CD4-positive, alpha-beta T cell treated with Interleukin-15 for 4 hours (primary cell): ENCODE measurements at regions not wholly inside any gene's neighbourhood (a gene's known extent, or its start where the extent isn't known, plus 50 kb on each side); places are given as distances from the start of the nearest gene placed in this dataset.
"Not testable (repeated sequence)": the region's sequence is repeated elsewhere in the genome, so short reads cannot be mapped to it uniquely, and the experiment has no call there.

Source experiments
- DNase-seq: peaks from one replicate; pipeline ENCODE4 v3.0.0-alpha.2; 2020; ENCODE audit warnings: low spot score

DNA sequence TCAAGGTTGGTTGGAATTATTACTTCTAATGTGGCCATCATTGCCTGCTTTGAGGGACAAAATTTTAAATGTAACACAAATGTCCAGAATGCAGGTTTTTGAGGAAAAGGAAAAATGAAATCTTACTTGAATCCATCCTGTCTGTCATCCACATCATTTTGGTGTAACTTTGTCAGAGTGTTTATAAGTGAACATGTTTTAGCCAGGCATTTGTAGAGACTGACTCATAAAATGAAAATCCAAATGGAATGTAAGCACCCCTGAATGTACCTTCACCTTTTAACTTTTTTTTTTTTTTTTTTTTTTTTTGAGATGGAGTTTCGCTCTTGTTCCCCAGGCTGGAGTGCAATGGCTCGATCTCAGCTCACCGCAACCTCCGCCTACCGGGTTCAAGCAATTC is 141.8 kb upstream of the BNIP2 start:
- DNase-seq: no peak

DNA sequence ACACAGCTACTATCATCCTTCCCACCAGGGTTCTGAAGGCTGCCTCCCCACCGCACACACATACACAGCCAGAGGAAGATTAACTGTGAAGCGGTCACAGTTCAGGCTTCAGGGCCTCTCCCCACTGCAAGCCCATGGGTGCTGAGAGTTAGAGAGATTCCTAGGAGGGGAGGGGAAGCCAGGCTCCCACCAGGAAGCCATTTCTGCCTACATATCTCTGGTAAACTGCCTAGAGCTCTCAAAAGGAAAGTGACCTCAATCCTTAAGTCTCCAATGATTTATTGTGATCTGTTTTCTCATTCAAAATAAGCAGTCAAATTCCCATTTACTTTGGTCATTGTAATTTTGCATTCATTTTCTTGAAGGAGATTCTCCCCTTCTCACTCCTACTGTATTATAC is 141.0 kb upstream of the BNIP2 start:
- DNase-seq: no peak

DNA sequence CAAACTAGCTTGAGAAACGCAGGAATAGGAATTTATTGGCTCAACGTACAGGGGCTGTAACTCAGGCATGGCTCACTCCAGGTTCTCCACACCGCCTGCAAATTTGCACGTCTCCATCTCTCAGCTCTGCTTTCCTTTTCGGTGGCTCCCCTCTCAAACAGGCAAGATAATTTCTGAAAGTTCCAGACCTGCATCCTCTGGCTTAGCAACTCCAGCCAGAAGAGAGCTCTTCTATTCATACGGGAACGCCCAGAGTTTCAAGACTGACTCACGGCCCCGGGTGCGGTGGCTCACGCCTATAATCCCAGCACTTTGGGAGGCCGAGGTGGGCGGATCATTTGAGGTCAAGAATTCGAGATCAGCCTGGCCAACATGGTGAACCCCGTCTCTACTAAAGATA is 139.7 kb upstream of the BNIP2 start:
- DNase-seq: no peak

DNA sequence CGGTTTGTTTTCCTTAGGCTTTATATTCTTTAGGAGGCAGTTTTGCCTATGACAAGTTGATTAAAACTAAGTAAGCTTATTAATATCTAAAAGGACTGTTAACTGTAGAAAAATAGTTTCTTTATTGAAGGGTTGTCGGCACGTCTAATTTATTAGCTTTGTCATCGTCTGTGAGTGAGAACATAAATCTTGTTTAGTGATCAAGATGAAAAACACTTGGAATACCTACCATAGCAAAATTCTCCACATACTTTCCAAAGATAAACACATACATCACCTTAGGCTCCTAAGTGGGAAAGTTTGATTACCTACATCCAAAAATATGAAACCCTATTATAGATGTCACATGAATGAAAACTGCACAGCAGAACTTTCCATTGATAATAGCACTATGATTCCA is 139.1 kb upstream of the BNIP2 start:
- DNase-seq: no peak

DNA sequence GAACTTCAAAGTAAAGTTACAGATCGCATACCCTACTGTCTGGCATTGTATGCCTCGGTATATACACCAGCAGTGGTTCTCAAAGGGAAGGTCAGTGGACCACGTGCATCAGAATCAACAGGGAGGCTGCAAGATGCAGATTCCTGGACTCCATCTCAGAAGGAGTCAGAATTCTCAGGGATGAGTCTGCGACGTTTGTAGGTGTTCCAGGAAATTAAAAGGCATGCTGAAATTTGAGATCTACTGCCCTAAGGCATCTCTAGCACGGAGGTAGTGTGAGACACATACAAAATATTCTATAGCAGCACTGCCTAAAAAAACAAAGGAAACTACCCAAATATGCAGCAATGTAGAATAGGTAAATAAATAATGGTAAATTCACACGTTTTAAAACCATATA is 136.8 kb upstream of the BNIP2 start:
- DNase-seq: no peak

DNA sequence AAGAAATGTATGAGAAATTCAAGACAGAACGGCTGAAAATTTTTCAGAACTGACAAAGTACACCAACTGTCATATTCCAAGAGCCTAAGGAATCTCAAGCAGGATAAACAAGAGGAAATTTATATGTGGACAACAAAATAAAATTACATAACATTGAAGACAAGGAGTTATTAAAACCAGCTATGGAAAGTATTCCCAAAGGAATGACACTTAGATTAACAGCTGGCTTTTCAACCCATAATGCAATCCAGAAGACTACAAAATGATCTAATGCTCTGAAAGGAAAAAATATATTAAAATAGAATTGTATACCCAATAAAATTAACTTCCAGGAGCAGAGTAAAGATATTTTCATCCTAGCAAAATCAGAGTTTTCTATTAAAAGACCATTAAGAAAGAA is 132.2 kb upstream of the BNIP2 start:
- no peak for DNase-seq

DNA sequence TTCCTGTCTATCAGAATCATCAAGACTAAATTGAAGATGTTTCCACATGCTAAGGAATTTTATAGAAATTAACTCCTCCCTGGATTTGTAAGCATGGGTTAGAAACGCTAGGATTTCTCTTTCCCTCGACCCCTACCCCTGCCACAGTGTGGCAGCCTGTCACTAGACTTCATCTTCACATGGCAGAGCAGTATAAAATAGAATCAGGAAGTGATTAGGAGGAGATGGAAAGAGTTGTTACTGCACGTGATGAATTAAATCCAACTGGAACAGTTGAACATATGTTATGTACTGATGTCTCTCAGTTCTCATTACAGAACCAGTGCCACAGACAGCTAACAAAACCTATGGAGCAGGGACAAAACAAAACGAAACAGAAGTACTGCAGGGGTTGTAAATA is 130.0 kb upstream of the BNIP2 start:
- no peak for DNase-seq

DNA sequence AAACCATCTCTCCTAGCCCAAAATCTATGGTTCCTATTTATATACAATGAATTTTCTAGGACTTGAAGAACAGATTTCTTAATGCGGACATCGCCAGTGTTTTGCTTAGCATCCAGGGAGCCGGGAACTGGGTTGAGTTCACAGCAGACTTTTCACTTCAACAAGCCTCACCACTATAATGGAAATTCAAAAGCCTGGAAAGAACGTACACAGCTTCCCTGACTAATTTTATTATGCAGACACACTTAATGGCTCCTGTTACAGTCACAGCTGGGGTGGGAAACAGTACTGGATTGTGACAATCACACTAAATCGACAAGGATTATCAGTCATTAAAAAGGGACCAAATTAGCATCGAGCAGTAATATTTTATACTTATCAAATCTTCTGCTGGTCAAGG is 129.2 kb upstream of the BNIP2 start:
- DNase-seq: no peak

DNA sequence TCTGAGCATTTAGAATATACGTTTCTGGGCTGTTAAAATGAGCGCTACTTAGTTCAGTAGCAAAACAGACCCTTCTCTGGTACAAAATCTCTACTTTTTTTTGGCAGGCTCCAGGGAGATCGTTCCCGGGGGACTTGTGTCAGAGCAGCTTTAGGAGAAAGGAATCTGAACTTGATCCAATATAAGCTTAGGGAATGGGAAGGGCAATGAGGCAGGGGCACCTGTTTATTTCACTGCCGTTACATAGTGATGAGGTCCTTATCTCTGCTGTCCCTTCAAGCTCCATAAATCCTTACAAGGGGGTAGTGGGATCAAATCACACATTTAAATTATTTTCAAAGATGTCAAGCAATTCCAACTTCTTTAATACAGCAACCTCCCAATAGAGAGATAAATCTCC is 128.7 kb upstream of the BNIP2 start:
- DNase-seq: no peak

DNA sequence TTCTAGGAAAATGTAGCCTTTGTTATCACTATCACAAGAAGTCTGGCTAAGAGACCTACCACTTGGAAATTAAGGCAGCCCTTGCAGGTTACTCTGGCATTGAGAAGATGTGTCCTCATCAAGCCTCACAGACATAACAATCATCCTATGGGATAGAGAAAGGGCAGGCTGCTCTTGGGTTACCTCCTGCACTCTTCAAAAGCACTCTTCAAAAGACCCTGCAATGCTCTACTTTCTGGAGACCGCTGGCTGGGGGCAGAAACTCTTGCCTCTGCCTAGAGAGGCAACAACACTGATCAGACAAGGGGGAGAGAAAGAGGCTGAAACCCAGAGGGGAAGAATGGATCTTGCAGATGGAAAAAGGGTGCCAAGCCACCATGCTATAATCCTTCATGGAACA is 127.9 kb upstream of the BNIP2 start:
- DNase-seq: no peak

DNA sequence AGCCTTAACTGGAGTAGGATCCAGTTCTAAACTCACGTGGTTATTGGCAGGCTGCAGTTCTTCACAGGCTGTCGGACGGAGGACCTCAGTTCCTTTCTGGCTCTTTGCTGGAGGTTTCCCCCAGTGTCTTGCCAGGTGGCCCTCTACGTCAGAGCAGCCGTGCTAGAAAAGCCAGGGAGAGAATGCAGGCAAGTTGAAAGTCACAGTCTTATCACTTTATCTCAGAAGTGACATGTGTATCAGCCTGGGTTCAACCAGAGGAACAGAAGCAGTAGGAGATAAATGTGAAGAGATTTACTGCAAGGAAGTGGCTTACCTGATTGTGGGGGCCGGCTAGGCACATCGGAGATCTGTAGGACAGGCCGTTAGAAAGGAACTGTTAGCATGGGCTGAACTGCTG is 125.3 kb upstream of the BNIP2 start:
- DNase-seq: peak; percentile 12

DNA sequence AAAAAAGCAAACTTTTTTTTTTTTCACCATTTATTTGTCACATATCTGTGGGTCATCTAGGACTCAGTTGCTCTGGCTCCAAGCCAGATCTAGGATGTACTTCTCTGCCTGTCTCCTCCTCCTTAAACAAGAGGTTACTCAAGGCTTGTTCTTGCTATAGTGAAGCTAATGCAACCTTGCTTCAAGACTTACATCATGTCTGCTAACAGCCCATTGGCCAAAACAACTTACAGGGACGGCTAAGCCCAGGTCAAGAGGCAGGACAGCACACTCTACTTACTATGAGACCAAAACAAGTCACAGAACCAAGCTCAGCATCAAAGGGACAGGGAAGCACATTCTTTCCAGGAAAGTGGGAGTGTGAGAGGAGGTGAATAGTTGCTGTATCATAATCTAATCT is 123.8 kb upstream of the BNIP2 start:
- DNase-seq: no peak

DNA sequence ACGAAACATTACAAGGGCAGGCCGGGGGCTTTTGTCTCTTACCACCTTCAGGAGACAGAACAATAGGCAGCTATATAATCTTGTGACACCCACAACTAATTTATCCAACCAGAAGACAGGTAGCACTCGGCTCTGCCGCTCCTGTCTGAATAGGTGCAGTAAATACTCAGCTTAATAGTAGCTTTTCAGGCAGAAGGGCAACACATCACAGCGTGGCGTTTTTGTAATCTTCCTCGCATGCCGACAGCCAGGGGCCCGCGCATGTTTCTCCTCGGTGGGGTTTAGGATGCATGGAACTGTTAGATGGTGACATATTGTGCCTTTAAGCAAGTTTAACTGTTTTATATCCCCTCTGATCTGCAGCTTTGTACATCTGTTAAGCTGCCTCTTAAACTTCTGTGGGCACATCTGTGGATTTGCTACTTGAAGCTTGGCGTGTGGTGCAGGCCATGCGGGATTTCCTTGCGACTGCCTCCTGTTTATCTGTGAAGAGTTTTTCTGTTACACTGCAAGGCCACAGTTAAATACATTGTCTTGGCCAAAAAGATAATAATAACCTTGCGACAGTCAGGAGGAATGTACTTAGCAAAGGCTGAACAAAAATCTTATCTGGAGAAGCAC is 123.2 kb upstream of the BNIP2 start:
- no peak for DNase-seq

DNA sequence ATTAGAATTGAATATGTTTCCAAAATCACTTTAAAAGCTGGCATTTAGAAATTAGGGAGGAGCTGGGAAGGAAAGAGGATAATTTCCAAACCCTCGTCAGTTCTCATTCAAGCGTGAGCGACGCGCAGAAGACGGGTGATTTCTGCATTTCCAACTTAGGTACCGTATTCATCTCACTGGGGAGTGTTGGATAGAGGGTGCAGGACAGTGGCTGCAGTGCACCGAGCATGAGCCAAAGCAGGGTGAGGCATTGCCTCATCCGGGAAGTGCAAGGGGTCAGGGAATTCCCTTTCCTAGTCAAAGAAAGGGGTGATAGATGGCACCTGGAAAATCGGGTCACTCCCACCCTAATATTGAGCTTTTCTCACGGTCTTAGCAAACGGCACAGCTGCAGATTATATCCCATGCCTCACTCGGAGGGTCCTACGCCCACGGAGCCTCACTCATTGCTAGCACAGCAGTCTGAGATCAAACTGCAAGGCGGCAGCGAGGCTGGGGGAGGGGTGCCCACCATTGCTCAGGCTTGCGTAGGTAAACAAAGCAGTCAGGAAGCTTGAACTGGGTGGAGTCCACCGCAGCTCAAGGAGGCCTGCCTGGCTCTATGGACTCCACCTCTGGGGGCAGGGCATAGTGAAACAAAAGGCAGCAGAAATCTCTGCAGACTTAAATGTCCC is 114.3 kb upstream of the BNIP2 start:
- DNase-seq: peak; percentile 81

DNA sequence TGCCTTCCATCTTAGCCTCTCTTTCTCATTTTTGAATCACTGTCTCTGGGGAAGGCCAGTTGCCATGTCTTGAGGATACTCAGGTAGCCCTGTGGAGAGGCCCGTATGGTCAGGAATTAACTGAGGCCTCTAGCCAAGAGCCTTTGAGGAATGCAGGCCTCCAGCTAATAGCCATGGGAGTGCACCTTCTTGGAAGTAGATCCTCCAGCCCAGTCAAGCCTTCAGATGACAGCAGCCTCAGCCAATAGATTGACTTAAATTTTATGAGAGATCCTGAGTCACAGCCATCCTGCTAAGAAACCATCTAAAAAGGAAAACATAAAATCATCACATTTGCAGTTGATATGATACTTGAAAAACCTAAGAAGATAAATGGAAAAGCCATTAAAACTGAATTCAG is 112.5 kb upstream of the BNIP2 start:
- no peak for DNase-seq

DNA sequence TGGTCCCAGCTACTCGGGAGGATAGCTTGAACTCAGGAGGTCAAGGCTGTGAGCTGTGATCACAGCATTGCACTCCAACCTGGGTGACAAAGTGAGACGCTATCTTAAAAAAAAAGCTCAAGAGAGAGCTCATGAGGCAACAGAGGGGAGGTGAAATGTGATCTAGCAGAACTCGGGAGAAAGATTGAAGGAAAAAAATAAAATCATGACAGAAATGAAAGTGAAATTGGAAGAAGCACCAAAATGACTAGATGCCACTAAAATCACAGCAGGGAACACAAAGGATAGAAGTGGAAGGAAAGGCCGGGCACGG is 109.4 kb upstream of the BNIP2 start:
- no peak for DNase-seq

DNA sequence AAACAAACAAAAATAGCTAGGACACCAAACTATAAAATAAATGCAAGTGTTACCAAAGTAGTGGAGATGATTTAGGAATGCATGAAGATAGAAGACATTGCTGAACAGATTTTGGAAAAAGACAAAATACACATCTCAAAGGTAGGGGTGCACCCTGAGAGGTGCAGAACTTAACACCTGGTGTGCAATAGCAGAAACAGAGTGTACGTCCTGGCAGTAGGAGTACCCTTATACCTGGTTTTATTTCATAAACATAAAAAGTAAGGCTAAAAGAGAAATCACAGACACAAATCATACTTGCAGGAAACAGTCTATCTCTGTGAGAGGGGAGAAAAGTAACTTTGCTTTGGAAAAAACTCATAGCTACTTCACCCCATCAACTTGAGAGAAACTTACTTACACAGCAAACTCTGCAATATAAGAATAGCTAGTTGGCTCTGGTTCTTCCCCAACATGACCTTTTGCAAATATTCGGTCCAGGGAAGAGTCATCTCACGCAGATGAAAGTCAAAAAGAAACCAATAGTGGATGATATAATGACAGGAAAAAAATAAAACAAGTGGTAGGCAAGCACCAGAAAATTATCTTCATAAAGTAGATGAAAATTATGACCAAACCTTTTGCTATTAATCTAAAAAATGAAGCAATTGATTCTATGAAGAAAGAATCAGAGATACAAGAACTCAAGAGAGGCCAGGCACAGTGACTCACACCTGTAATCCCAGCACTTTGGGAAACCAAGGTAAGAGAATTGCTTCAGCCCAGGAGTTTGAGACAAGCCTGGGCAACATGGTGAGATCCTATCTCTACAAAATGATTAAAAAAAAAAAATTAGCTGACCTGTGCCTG is 108.9 kb upstream of the BNIP2 start:
- peak; percentile 17 for DNase-seq

DNA sequence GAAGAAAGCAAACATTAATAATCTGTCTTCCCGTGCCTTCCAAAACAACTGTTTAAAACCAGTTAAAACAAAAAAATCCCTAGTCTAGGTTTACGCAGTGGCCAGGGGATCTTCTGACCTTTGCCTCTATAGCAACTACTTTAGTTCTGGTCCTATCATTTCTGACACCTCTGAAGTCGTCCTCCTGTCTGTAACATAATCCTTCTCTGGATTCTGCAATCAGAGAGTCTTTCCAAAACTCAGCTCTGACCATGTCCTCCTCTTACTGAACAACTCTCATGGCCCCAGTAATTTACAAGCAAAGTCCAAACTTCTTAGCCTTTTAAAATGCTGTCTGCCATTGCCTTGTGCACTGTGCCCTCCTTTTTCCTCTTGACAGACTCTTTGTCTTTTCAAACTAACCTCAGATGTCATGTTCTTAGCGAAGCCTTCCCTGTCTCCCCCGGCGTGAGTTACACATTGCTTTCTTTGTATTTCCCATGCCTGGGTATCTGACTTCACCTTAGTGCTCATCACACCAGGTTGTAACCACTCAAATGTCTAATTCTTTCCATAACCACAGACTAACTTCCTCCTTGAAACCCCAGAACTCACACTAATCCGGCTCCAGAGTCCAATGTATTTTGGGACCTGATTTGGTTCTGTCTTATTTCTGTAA is 105.2 kb upstream of the BNIP2 start:
- DNase-seq: peak; percentile 12

DNA sequence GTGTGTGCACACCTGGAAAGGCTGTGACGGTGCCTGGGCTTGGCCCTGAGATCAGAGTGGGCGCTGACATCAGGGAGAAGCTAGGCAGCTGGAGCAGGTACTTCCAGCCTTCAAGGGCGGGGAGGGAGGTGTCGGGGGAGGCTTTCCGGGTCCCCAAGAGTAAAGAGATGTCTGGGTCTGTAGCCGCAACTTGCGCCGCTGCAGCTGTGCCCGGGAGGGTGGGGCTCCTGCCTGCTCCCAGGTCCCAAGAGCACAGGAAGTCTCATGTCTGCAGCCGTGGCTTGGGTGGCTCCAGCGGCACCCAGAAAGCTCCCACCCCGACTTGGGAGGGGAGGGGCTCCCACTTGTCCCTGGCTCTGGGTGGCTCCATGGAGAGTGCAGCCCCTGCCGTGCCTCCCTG is 103.2 kb upstream of the BNIP2 start:
- peak; percentile 19 for DNase-seq

DNA sequence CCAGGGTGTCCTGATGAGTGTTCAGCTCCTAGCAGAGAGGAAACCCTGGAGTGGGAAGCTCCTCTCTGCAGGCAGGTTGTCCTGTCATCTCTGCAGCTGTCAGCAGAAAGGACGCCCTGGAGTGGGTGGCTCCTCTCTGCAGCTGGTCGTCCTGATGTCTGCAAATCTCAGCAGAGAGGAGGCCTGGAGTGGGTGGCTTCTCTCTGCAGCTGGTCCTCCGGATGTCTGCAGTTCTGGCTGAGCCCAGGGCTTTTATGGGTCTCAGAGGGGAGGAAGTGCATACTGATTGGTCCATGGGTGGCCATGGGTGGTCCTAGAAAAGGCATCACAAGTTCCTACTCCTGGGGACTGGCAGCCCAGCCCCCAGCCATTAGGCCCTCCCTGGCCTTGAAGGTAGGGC is 102.6 kb upstream of the BNIP2 start:
- DNase-seq: no peak

DNA sequence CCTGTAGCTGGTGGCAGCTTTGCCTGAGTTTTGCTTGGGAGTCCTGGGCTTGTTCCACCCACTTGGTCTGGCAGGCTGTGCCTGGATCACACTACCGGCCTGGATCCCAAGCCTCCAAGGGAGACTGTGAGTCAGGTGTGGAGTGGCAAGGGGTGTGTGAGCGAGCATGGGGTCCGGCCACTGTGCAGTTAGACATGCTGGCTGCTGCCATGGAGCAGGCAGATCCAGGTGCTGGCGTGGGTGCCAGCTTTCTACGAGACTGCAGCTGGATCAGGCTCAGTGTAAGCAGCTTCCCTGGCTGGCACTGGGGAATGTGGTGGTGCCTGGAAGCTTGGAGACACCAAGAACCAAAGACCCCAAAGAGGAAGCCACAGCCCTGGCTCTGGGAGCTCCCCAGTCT is 102.0 kb upstream of the BNIP2 start:
- no peak for DNase-seq

DNA sequence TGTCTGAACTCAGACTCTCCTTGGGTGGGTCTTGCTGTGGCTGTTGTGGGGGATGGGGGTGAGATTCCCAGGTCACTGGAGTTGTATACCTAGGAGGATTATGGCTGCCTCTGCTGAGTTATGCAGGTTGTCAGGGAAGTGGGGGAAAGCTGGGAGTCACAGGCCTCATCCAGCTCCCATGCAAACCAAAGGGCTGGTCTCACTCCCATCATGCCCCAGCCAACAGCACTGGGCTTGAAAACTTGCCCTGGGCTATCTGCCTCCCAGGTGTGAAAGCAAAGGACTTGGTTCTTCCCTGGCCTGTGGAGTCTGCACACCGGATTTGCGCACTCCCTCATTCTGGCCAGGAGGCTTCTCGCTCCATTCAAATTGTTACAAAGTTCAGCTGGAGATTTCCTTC is 97.3 kb upstream of the BNIP2 start:
- not testable (repeated sequence) for DNase-seq

DNA sequence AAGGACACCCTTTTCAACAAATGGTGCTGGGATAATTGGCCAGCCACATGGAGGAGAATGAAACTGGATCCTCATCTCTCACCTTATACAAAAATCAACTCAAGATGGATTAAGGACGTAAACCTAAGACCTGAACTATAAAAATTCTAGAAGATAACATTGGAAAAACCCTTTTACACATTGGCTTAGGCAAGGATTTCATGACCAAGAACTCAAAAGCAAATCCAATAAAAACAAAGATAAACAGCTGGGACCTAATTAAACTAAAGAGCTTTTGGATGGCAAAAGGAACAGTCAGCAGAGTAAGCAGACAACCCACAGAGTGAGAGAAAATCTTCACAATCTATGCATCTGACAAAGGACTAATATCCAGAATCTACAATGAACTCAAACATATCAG is 96.9 kb upstream of the BNIP2 start:
- DNase-seq: not testable (repeated sequence)
